Thyroid gland (tissue), 4 donors: ENCODE measurements at regions not wholly inside any gene's neighbourhood (a gene's known extent, or its start where the extent isn't known, plus 50 kb on each side); places are given as distances from the start of the nearest gene placed in this dataset.

Experiments
- DNase-seq, 2 donors: peaks; one replicate each; pipeline ENCODE4 v3.0.0-alpha.2; 2019
- H3K27ac ChIP-seq, 3 donors: fragments of 200-600 bp; sonication (generic); 1 replicate in 2 of 3; 2 replicates in 1 of 3; pipeline ENCODE4 v1.5.1; 2016 to 2019; ENCODE audit warnings: mild to moderate bottlenecking in 1 of 3, moderate library complexity in 1 of 3
- H3K27me3 ChIP-seq: fragments of 200-600 bp; sonication (generic); one replicate; pipeline ENCODE4 v1.5.1; 2019
- H3K36me3 ChIP-seq, 2 donors: fragments of 200-600 bp; sonication (generic); one replicate each; pipeline ENCODE4 v1.5.1; 2016 to 2019
- H3K4me1 ChIP-seq, 2 donors: fragments of 200-600 bp; sonication (generic); one replicate each; pipeline ENCODE4 v1.5.1; 2017 to 2019
- H3K4me3 ChIP-seq, 3 donors: fragments of 200-600 bp; sonication (generic); replicated peaks in 1 of 3; 1 replicate in 2 of 3; 2 replicates in 1 of 3; pipeline ENCODE4 v1.5.1; 2016; ENCODE audit warnings: mild to moderate bottlenecking in 1 of 3
- H3K9me3 ChIP-seq: fragments of 200-600 bp; sonication (generic); one replicate; pipeline ENCODE4 v1.5.1; 2017
- CTCF ChIP-seq, 6 experiments: fragments of 200-600 bp in 3 of 6; fragments of 450-650 bp in 3 of 6; sonication (generic) in 3 of 6; IDR thresholded peaks; one replicate each; pipeline ENCODE4 v1.5.1; 2016 to 2019; ENCODE audit warnings: antibody characterized with exemption in 6 of 6, mild to moderate bottlenecking in 2 of 6, inconsistent platforms in 1 of 6, moderate library complexity in 1 of 6
- POLR2A ChIP-seq, 2 donors: fragments of 450-650 bp; IDR thresholded peaks; one replicate each; pipeline ENCODE4 v1.6.1; 2017; ENCODE audit warnings: antibody characterized with exemption in 2 of 2, mild to moderate bottlenecking in 2 of 2, moderate library complexity in 1 of 2
- WGBS, 2 donors: methylation state at CpG; one replicate each; pipeline ENCODE4 v1.1.5; 2017; 5-methylcytosine and 5-hydroxymethylcytosine counted together
- intact Hi-C: fragments of 100-400 bp; cut with DNase I; formaldehyde crosslinking; loops from one replicate; pipeline ENCODE4 v1.15.1; 2023

- Histone ChIP-seq H3K4me3 (no peak overlapping the region), H3K4me1 (no peaks in the 10 kb centered on the region), H3K9me3 (no peaks in the 10 kb centered on the region), H3K27ac (no peak overlapping the region), H3K36me3 (no peaks in the 10 kb centered on the region), H3K27me3 (no peaks in the 10 kb centered on the region)
- no peak for DNase-seq
- intact Hi-C loops, result no loop called here
- TF ChIP-seq POLR2A (IDR thresholded peaks at IDR 0.05), result no peak
- TF ChIP-seq CTCF (IDR thresholded peaks at IDR 0.05), result no peak
- 87 to 90% methylated on average over 9 of the region's 9 CpGs for WGBS, 2 donors
These were observed 264.1 kb downstream of the FOXD2 start for GRCh38 chr1:47701741-47702515.

- H3K4me1 ChIP-seq, result no peaks in the 10 kb centered on the region
- WGBS, 2 donors, result 61 to 76% methylated on average over 9 of the region's 9 CpGs
- H3K27me3 ChIP-seq, result no peaks in the 10 kb centered on the region
- H3K27ac ChIP-seq, result no peak overlapping the region
- TF ChIP-seq POLR2A (IDR thresholded peaks at IDR 0.05), result no peak
- no peak for TF ChIP-seq CTCF (IDR thresholded peaks at IDR 0.05)
- DNase-seq, result no peak
- no peaks in the 10 kb centered on the region for H3K9me3 ChIP-seq
- no peak overlapping the region for H3K4me3 ChIP-seq
- intact Hi-C loops, result no loop called here
- no peaks in the 10 kb centered on the region for H3K36me3 ChIP-seq
These were observed 265.4 kb downstream of the FOXD2 start for GRCh38 chr1:47703156-47703825.

- Histone ChIP-seq H3K36me3 (no peaks in the 10 kb centered on the region), H3K4me3 (no peak overlapping the region), H3K27me3 (peaks cover 6% of the 10 kb centered on the region), H3K27ac (no peak overlapping the region), H3K9me3 (no peaks in the 10 kb centered on the region), H3K4me1 (peaks cover under 1 to 6% of the 10 kb centered on the region in 2 donors)
- 72 to 84% methylated on average over 8 of the region's 8 CpGs for WGBS, 2 donors
- intact Hi-C loops, result no loop called here
- DNase-seq, result no peak
- TF ChIP-seq CTCF (IDR thresholded peaks at IDR 0.05) (no peak), POLR2A (IDR thresholded peaks at IDR 0.05) (no peak)
These were observed 266.2 kb downstream of the FOXD2 start for GRCh38 chr1:47703981-47704596.

- intact Hi-C loops, result no loop called here
- Histone ChIP-seq H3K27ac (no peak overlapping the region), H3K27me3 (peaks cover 19% of the 10 kb centered on the region), H3K4me1 (peaks cover 13 to 21% of the 10 kb centered on the region in 2 donors), H3K36me3 (no peaks in the 10 kb centered on the region), H3K4me3 (no peak overlapping the region), H3K9me3 (no peaks in the 10 kb centered on the region)
- TF ChIP-seq CTCF (IDR thresholded peaks at IDR 0.05) (no peak), POLR2A (IDR thresholded peaks at IDR 0.05) (no peak)
- DNase-seq, result no peak
- 70 to 73% methylated on average over 6 of the region's 6 CpGs for WGBS, 2 donors
These were observed 267.8 kb downstream of the FOXD2 start for GRCh38 chr1:47705517-47706130.
